ENCODE measurements at regions not wholly inside any gene's neighbourhood (a gene's known extent, or its start where the extent isn't known, plus 50 kb on each side); places are given as distances from the start of the nearest gene placed in this dataset.
"Not testable (repeated sequence)": the region's sequence is repeated elsewhere in the genome, so short reads cannot be mapped to it uniquely, and the experiment has no call there.

DNA sequence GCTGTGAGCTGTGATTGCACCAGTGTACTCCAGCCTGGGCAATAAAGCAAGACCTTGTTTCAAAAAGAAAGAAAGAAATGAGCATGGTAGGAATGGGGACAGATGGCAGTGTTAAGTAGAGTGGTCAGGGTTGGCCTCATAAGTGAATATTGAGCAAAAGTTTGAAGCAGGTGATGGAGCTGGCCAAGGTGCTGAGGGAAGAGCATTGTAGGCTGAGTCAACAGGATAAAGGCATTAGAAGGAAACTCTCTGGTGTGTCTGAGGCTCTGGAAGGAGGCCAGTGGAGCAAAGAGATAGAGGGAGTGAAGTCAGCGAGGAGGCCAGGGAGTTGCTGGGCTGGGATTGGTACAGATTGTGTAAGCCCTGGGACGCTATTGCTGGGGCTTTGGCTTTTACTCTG is 336.1 kb downstream of the ZNF37A start:
- H3K27ac ChIP-seq: not testable (repeated sequence)

DNA sequence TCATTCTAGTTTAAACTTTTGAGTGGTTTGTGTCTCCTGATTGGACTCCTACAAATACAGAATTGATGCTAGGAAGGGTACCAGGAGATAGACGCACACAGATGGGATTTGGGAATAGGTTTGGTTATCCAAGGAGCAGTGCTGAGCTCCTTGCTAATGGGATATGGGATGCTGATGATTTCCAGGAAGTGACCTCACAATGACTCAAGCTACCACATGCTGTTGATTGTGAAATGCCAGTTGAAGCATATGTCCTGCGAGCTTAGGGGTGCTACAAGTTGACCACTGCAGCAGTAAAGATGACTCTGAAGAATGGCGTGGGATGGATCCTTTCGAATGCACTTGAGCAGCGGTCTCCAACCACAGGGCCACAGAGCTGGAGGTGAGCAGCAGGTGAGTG is 343.2 kb downstream of the ZNF37A start:
- not testable (repeated sequence) for H3K27ac ChIP-seq

DNA sequence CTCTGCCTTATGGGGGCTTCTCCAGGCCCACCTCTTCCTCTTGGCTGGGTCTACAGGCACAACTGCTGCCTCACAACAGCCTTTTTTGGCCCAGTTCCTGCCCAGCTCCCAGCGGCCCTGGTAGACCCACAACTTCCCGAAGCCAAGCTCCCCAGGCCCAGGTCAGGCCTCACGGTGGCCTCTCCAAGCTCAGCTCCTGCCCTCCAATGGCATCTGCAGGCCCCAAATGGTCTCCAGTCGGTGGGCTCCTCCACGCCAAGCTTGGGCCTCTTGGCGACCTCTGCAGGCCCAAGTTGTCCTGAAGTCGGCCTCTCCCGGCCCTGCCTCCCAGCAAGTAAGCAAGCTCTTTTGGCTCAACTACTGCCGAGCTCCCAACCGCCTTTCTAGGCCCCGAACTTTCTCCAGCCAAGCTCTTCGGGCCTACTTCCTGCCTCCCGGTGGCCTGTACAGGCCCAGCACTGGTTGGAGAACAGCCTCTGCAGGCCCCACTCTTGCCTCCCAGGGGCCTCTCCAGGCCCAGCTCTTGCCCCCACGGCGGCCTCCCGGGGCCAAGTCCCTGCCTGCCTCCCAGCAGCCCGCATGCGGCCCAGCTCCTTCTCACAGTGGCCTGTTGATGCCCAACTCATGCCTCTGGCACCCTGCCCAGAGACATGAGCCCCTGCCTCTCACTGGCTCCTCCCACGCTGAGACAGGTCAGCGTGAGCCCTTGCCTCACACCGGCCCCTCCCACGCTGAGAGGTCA is 354.6 kb downstream of the ZNF37A start:
- H3K27ac ChIP-seq: not testable (repeated sequence)

DNA sequence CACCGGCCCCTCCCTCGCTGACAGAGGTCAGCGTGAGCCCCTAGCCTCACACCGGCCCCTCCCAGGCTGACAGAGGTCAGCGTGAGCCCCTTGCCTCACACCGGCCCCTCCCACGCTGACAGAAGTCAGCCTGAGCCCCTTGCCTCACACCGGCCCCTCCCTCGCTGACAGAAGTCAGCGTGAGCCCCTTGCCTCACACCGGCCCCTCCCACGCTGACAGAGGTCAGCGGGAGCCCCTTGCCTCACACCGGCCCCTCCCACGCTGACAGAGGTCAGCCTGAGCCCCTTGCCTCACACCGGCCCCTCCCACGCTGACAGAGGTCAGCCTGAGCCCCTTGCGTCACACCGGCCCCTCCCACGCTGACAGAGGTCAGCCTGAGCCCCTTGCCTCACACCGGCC is 355.5 kb downstream of the ZNF37A start:
- not testable (repeated sequence) for H3K27ac ChIP-seq

DNA sequence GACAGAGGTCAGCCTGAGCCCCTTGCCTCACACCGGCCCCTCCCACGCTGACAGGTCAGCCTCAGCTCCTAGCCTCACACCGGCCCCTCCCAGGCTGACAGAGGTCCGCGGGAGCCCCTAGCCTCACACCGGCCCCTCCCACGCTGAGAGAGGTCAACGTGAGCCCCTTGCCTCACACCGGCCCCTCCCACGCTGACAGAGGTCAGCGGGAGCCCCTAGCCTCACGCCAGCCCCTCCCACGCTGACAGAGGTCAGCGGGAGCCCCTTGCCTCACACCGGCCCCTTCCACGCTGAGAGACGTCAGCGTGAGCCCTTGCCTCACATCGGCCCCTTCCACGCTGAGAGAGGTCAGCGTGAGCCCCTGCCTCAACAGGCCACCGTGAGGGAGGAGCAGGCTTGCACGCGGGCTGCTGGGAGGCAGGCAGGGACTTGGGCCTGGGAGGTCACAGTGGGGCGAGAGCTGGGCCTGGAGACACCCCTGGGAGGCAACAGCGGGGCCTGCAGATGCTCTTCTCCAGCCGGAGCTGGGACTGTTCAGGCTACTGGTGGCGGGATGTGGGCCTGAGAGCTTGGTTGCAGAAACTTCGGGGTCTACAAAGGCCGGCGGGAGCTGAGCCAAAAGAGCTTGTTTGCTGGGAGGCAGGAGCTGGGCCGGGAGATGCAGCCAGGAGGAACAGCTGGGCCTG is 356.4 kb downstream of the ZNF37A start:
- not testable (repeated sequence) for H3K27ac ChIP-seq

DNA sequence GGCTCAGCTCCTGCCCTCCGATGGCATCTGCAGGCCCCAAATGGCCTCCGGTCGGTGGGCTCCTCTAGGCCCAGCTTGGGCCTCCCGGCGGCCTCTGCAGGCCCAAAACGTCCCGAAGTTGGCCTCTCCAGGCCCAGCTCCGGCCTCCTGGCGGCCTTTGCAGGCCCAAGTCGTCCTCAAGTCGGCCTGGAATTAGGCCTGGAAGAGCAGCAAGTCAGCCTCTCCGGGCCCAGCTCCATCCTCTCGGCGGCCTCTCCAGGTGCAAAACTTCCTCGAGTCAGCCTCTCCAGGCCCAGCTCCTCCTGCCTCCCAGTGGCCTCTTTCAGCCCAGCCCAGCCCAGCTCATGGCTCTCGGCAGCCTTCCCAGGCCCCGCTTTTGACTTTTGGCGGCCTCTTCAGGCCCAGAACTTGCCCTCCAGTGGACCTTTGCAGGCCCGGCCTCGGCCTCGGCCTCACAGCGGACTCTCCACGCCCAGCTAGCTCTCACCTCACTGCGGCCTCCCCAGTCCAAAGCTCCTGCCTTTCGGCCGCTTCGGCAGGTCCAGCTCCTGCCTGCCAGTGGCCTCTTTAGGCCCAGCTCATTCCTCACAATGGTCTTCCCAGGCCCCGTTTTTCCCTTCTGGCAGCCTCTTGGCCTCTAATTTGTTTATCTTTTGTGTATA is 357.3 kb downstream of the ZNF37A start:
- H3K27ac ChIP-seq: not testable (repeated sequence)
